ENCODE measurements at regions not wholly inside any gene's neighbourhood (a gene's known extent, or its start where the extent isn't known, plus 50 kb on each side); places are given as distances from the start of the nearest gene placed in this dataset.
"Not testable (repeated sequence)": the region's sequence is repeated elsewhere in the genome, so short reads cannot be mapped to it uniquely, and the experiment has no call there.

- not testable (repeated sequence) for TF ChIP-seq CTCF (IDR thresholded peaks at IDR 0.05); CREM (CRISPR knock-in tag; IDR thresholded peaks at IDR 0.05)
These were observed 1540.5 kb downstream of the MAT2B start for GRCh38 chr5:165045941-165046340.
